NCI-H446 (cell line): ENCODE measurements at regions not wholly inside any gene's neighbourhood (a gene's known extent, or its start where the extent isn't known, plus 50 kb on each side); places are given as distances from the start of the nearest gene placed in this dataset.

Experiments
- DNase-seq, 2 experiments: peaks; one replicate each; lab custom pipeline; 2025; lab: John Stamatoyannopoulos, UW

DNA sequence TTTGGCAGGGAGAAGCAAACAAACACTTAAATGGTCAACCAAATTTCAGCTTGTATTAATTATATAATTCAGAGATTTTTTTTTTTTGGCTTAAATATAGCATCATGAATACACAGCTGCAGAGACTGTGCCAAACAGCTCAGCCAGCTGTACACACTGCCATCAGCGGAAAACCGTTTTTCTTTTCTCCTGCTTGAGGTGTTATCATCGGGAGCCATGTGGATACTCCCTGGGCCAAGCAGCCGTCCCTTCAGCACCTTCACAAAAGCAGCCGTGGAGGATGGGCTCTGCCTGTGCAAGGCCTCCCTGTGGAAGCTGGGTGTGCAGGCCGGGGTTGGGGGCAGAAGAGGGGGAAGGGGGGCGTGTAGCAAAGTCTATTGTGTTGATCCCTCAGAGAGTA lies 85.0 kb downstream of the NUF2 start:
- DNase-seq: peak; percentile 32 to 70

- no peak for DNase-seq
These were observed 86.5 kb downstream of the NUF2 start for GRCh38 chr1:163408262-163408661.

DNA sequence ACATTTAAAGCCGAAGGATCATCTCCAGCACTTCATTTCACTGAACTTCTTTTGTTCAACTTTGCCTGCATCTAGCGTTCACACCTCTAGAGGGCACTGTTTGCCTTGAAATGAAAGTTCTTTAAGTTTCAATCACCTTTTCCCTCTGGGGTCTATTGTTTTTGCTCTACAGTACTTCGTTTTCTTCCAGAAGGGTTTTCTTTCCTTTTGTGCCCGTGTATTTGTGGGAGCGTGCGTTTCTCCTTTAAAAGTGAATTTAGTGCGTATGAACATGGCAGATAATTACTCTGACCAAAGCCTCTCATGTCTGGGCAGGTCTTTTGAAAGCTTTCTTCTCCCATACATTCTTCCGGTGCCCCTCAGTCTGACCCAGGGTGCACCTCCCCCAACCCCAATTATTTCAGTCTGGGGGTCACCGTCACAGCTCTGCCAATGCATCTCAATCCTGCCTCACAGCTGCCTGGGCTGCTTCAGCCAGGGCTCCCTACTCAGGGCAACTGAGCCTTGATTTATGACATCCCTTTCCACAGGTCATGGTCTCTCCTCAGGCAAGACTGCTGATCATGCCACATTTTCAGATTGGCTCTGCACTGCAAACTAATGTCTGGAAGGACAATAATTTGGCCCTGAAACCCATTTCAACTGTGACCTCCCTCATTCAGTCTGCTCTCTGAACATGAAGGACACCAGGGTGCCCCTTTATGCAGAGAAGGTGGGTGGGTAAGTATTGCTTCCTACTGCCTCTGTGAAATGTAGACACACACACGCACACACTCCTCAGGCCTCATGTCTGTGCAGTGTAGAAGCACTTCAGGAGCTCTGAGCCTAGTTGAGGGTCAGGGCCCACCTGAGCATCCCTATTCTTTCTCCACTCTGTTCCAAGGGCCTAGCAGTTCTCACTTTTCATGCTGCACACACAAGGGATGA lies 88.6 kb downstream of the NUF2 start:
- DNase-seq: peak; percentile 77 to 90

DNA sequence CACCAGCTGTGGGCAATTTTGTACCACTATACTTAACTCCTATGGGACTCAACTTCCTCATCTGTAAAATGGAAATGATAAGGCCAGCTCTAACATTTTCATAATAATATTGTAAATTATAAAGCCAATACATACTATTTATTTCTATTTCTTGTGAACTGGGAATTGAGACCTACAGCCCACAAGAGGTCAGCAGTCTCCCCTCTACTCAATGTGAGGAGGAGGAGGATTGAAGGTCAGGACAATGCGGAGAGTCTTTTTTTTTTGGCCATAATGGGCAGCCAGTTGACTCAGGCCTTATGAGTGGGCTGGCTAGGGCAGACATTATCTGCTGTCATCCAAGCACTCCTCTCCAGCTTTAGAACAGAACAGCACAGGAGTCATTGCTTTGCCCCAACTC lies 90.5 kb downstream of the NUF2 start:
- no peak for DNase-seq

- DNase-seq: no peak
These were observed 93.0 kb downstream of the NUF2 start for GRCh38 chr1:163414778-163415177.

DNA sequence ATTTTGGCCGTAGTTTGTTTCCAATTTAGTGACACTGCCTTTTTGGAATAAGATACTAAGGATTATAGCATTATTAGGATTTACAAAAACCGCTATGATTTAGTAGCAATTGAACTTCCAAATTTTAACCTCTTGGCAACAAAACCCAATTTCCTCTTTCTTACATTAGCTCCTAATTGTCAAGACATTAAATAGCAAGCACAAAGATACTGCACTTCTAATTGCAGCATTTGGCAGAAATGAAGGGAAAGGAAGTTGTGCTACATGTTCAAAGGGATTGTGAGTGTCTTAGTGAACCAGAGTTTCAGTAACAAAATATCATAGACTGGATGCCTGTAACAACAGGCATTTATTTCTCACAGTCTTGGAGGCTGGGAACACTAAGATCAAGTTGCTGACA lies 99.9 kb downstream of the NUF2 start:
- no peak for DNase-seq

DNA sequence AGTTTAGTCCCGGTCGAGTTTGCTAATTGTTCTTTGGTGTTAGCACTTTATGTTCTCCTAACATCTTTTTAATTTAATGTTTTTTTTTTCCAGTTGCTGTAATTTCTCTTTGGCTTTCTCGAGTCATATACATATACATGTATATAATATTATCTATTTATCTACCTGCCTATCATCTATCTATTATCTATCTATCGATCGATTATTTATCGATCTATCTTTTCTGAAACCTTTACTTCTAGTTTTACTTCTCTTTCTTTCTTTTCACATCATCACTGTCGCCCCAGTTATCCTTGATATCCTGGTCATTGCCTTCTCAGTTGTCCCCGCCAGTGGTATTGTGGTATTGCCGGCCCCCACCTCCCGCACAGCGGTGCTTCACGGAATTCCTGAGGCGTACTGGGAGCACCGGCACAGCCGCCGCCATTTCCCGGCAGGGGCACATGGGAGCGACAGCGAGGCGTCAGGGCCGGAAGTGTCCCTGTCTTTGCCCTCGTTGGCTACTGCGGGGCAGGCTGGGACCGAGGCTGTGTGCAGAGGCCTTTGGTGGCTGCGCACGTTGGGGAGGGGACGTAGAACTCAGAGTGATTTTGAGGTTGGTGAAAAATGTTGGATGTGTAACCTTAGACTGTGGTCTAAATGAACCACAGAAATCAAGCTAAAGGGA lies 101.1 kb downstream of the NUF2 start:
- DNase-seq: no peak

- no peak for DNase-seq
These were observed 104.9 kb downstream of the NUF2 start for GRCh38 chr1:163426505-163427251.

- no peak for DNase-seq
These were observed 105.5 kb downstream of the NUF2 start for GRCh38 chr1:163427279-163427678.

GRCh38 chr1:163436140-163436812 lies 114.5 kb downstream of the NUF2 start:
- peak; percentile 75 to 85 for DNase-seq

GRCh38 chr1:163439471-163439870 lies 117.7 kb downstream of the NUF2 start:
- DNase-seq: no peak

DNA sequence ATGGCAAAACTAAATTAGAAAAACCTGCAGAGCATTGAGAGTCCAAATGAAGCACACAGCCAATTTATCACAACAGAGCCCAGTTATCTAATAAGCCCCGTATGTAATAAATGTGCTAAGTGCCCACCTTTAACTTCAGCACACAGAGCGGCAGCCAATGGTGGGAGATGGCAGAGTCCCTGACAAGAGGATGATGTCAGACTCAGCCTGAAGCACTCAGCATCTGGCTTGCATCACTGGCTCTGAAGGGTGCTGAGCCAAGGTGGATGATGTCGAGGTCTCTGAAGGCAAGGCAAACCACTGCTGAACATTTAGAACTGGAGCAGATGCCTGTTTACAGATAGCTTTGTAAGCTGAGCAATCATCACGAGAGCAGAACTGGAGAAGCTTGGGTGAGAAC lies 118.3 kb downstream of the NUF2 start:
- DNase-seq: no peak

DNA sequence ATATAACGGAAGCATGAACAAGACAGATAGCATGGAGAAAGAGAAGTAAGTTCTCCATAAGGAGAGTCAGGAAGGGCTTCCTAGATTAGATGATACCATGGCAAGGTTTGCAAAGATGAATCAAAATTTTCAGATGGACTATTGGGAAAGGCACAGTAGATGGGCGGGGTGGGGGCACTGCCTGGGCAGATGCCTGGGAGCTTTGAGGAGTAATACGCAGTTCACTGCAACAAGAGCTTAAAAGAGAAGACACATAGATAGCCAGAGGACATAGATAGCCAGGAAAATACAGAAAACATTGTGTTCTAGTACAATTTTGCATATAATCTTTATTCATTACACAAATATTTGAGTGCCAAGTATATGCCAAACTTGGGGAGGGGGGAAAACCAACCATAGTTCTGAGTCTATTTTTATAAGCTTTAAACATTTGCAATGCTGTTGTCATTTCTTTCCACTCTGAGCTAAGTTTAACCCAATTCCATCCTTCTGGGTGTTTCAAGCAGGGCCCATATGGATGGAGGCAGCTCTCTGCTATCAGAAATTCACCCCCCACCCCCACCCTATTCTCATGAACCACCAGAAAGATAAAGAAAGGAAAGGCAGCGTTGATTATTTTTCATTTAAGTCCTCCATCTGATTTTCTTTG lies 120.6 kb downstream of the NUF2 start:
- DNase-seq: no peak

DNA sequence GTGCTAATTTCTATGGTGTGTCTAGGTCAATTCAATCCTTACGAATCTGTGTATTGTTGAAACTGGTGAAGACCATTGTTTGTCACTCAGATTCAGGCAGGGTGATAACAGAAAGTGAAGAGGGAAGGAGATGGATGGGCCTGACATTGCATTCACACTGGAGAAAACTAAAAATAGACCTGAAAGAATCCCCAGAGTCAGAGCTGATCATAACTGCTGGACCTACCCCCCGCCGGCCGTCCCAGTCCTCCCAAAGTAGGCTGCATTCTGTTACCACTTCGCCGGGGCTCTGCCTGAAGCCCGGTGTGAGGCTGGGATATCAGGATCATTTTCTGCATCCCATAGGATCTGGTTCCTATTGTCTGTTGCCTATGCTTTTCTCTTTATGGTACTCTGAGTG lies 121.1 kb downstream of the NUF2 start:
- DNase-seq: no peak

- DNase-seq: no peak
These were observed 122.1 kb downstream of the NUF2 start for GRCh38 chr1:163443863-163444262.

DNA sequence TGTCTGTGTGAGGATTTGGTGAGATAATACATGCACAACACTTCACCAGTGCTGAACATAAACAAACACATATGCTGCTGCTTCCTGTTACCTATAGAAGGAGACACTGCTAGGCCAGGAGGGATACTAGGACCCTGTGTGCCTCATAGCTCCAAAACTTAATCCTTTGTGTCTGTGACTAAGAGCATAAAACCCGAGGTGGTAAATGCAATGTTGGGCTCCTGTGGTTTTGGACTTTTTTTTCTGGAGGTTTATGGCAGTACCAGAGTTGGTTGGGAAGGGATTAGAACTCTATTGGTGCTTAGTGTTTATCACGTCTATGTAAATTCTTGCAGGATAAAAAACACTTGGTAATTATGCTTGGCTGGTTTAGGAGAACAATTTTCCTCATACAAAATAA lies 122.9 kb downstream of the NUF2 start:
- DNase-seq: no peak

DNA sequence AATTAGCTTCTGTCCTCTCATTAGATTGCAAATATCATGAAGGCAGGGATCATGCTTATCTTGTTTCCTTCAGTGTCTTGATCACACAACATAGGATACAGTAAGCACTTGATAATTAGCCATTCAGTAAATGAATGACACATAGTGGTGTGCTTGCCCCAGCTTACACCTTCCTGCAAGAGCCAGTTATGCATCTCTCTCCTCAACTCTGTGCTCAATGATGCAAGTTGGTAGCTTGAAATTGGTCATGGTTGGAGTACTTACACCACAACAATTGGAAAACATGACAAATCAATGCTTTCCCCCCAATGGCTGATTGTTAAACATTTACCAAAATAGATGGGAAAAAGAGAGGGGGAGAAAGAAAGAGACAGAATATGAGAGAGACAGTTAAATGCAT lies 129.2 kb downstream of the NUF2 start:
- no peak for DNase-seq

- no peak for DNase-seq
These were observed 137.8 kb downstream of the NUF2 start for GRCh38 chr1:163459539-163459938.

DNA sequence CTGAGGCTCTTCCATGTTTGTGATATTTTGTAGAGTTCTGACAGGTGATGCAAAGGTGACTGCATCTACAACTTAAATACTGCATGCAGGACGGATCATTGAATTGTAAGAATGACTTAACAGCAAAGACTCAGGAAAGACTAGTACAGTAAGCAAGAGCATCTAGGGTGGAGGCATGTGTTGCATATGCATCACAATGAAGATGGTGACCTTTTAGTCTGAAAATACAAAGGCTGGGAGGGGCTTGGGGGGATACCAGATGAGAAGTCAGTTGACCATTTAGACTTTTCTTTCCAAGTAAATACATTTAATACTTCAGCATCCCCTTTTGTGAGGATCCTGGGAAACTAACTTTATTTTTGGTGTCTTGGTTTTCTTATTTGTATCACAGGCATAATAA lies 145.5 kb downstream of the NUF2 start:
- no peak for DNase-seq

DNA sequence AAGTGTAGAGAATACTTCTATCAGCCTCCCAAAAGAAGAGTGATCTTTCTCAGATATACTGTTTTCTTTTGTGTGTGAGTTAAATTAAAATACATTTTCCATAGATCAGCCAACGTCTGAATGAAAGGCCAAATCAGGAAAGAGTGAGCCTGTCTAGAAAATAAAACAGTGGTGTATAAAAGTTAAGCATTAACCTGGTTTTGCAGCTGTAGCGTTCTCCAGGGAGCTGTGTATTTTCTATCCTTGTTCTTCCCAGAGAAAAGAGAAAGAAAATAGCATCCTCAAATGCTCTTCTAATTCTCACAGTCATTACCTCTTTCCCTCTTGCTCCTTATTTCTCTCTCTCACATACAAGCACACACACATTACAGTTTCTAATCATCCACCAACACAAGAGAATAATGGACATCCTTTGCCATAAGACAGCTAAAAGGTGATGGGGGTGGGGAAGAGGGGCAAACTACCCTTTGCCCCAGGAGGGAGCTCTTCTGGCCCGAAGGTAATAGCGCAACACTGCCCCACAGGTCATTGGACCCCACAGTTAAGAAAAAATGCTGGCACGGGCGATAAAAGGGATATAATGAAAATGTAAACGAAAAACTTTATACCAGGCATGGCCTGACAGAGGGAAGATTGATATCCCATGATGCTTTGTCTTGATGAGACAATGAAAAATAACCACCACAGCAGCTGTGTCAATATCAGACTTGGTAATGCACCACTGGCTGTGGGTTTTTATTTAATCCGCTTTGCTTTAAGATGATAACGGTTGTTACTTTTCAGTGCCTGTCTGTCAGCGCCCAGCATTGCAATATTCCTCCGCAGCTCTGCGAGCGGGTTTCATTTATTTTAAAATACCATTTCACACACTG lies 150.3 kb downstream of the NUF2 start:
- no peak for DNase-seq
